Suprapubic skin (tissue), 4 donors: ENCODE measurements at regions not wholly inside any gene's neighbourhood (a gene's known extent, or its start where the extent isn't known, plus 50 kb on each side); places are given as distances from the start of the nearest gene placed in this dataset.

Experiments used
- CTCF ChIP-seq, 2 donors: fragments of 200-600 bp in 1 of 2; fragments of 450-650 bp in 1 of 2; sonication (generic) in 1 of 2; IDR thresholded peaks; one replicate each; pipeline ENCODE4 v1.5.1; 2016 to 2019; ENCODE audit warnings: antibody characterized with exemption in 2 of 2, mild to moderate bottlenecking in 1 of 2, moderate library complexity in 1 of 2
- EP300 ChIP-seq: sonication (generic); formaldehyde crosslinking; IDR thresholded peaks from one replicate; pipeline ENCODE4 v1.6.1; 2017; ENCODE audit warnings: antibody characterized with exemption
- POLR2AphosphoS5 ChIP-seq, 3 donors: sonication (generic); formaldehyde crosslinking; IDR thresholded peaks; one replicate each; pipeline ENCODE4 v1.6.1; 2017; ENCODE audit warnings: antibody characterized with exemption in 3 of 3

DNA sequence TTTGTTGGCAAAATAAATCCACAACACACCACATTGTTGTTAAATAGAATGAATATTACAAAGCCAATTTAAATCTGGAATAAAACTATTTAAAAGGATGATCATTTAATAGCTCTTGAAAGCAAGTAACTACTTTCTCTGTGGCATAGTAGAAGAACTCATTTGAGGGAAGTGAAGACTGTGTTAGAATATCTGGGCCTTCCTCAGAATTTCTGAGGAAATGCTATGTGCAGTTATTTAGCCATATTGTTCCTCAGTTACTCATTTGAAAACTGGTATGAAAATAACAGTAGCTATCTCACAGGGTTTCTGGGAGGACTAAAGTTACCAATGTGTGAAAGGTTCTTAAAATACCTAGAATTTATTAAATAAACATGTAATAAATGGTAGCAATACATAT lies 595.8 kb downstream of the PSAT1 start:
- TF ChIP-seq POLR2AphosphoS5 (IDR thresholded peaks at IDR 0.05) (no peak), CTCF (IDR thresholded peaks at IDR 0.05) (no peak), EP300 (no peak)
